ENCODE measurements at regions not wholly inside any gene's neighbourhood (a gene's known extent, or its start where the extent isn't known, plus 50 kb on each side); places are given as distances from the start of the nearest gene placed in this dataset.

DNA sequence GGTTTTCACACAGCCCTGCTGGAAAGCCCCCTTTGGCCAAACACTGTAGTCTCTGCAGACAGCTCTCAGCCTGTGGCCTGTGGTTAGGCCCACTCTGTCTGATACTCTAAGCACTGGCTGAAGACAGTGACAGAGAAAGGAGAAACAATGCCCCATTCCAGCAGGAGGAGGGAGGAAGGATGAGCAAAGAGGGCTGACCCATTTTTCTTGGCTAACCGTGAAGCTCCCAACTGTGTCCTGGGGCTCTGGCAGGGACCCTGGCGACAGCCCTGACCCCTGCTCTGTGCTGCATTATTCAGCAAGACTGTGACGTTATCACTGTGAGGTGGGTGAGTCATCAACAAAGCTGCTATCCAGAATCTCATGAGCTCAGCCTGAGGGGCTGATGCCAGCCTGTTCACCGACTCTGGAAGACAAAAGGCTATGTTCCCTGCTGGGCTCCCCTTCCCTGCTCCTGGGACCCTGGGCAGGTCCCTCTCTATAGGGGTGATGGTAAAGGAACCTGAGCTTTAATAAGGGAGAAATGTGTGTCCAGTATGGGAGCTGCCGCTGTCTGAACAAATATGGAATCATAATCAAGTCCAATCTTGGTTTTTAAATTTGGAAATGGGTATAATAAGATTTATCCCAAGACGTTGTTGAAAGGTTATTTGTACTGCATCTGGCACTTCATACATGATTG lies 107.0 kb downstream of the RHOU start (continued):
- TF ChIP-seq HDAC1 (CRISPR knock-in tag; IDR thresholded peaks at IDR 0.05) (0 out of 2 replicates have a peak, but pooled peaks have one; percentile 14), DMAP1 (CRISPR knock-in tag; IDR thresholded peaks at IDR 0.05) (no peak), ZNF354B (CRISPR knock-in tag; IDR thresholded peaks at IDR 0.05) (no peak), MXD3 (CRISPR knock-in tag; IDR thresholded peaks at IDR 0.05) (no peak), POLR2G (IDR thresholded peaks at IDR 0.05; ENCODE audit: low read depth, low read length) (no peak), EZH2 (conservative IDR thresholded peaks at IDR 0.05; ENCODE audit: low read depth, low read length) (no peak), ZNF580 (CRISPR knock-in tag; IDR thresholded peaks at IDR 0.05; ENCODE audit: borderline replicate concordance, low read depth) (no peak), FOSL1 (CRISPR knock-in tag; IDR thresholded peaks at IDR 0.05; ENCODE audit: borderline replicate concordance) (peak; percentile 31; the same call in 1 of the 2 replicates), RBM39 (IDR thresholded peaks at IDR 0.05; ENCODE audit: low read depth, low read length, poor library complexity, severe bottlenecking) (no peak), ZNF382 (CRISPR knock-in tag; IDR thresholded peaks at IDR 0.05; ENCODE audit: borderline replicate concordance) (no peak), WIZ (CRISPR knock-in tag; IDR thresholded peaks at IDR 0.05) (no peak), ZNF503 (CRISPR knock-in tag; IDR thresholded peaks at IDR 0.05) (no peak), EEA1 (CRISPR knock-in tag; IDR thresholded peaks at IDR 0.05; ENCODE audit: borderline replicate concordance) (no peak), PHF8 (CRISPR knock-in tag; IDR thresholded peaks at IDR 0.05) (no peak), NR2F6 (IDR thresholded peaks at IDR 0.05) (0 out of 2 replicates have a peak, but pooled peaks have one; percentile 15), NR2F6 (CRISPR knock-in tag; IDR thresholded peaks at IDR 0.05) (no peak), THAP11 (CRISPR knock-in tag; IDR thresholded peaks at IDR 0.05) (no peak), FOSL2 (CRISPR knock-in tag; IDR thresholded peaks at IDR 0.05) (peak; percentile 97), ZSCAN9 (CRISPR knock-in tag; IDR thresholded peaks at IDR 0.05; ENCODE audit: borderline replicate concordance) (no peak)
- TF ChIP-seq, protein P1, sequence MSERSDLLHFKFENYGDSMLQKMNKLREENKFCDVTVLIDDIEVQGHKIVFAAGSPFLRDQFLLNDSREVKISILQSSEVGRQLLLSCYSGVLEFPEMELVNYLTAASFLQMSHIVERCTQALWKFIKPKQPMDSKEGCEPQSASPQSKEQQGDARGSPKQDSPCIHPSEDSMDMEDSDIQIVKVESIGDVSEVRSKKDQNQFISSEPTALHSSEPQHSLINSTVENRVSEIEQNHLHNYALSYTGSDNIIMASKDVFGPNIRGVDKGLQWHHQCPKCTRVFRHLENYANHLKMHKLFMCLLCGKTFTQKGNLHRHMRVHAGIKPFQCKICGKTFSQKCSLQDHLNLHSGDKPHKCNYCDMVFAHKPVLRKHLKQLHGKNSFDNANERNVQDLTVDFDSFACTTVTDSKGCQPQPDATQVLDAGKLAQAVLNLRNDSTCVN (CRISPR knock-in tag; IDR thresholded peaks at IDR 0.05; ENCODE audit: borderline replicate concordance), result peak; percentile 33; the same call in 1 of the 2 replicates
- TF ChIP-seq, protein P2, sequence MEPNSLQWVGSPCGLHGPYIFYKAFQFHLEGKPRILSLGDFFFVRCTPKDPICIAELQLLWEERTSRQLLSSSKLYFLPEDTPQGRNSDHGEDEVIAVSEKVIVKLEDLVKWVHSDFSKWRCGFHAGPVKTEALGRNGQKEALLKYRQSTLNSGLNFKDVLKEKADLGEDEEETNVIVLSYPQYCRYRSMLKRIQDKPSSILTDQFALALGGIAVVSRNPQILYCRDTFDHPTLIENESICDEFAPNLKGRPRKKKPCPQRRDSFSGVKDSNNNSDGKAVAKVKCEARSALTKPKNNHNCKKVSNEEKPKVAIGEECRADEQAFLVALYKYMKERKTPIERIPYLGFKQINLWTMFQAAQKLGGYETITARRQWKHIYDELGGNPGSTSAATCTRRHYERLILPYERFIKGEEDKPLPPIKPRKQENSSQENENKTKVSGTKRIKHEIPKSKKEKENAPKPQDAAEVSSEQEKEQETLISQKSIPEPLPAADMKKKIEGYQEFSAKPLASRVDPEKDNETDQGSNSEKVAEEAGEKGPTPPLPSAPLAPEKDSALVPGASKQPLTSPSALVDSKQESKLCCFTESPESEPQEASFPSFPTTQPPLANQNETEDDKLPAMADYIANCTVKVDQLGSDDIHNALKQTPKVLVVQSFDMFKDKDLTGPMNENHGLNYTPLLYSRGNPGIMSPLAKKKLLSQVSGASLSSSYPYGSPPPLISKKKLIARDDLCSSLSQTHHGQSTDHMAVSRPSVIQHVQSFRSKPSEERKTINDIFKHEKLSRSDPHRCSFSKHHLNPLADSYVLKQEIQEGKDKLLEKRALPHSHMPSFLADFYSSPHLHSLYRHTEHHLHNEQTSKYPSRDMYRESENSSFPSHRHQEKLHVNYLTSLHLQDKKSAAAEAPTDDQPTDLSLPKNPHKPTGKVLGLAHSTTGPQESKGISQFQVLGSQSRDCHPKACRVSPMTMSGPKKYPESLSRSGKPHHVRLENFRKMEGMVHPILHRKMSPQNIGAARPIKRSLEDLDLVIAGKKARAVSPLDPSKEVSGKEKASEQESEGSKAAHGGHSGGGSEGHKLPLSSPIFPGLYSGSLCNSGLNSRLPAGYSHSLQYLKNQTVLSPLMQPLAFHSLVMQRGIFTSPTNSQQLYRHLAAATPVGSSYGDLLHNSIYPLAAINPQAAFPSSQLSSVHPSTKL (CRISPR knock-in tag; IDR thresholded peaks at IDR 0.05), result peak; percentile 45; the same call in 1 of the 2 replicates
- TF ChIP-seq, protein P3, sequence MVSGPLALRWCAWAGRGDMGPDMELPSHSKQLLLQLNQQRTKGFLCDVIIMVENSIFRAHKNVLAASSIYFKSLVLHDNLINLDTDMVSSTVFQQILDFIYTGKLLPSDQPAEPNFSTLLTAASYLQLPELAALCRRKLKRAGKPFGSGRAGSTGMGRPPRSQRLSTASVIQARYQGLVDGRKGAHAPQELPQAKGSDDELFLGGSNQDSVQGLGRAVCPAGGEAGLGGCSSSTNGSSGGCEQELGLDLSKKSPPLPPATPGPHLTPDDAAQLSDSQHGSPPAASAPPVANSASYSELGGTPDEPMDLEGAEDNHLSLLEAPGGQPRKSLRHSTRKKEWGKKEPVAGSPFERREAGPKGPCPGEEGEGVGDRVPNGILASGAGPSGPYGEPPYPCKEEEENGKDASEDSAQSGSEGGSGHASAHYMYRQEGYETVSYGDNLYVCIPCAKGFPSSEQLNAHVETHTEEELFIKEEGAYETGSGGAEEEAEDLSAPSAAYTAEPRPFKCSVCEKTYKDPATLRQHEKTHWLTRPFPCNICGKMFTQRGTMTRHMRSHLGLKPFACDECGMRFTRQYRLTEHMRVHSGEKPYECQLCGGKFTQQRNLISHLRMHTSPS (CRISPR knock-in tag; IDR thresholded peaks at IDR 0.05; ENCODE audit: low read depth), result peak; percentile 28; the same call in 1 of the 2 replicates

Data from HepG2 (cell line).